Right hindlimb (tissue), 1 donor: ENCODE measurements at regions not wholly inside any gene's neighbourhood (a gene's known extent, or its start where the extent isn't known, plus 50 kb on each side); places are given as distances from the start of the nearest gene placed in this dataset.

Experiments used
- DNase-seq: peaks from one replicate; pipeline ENCODE4 v3.0.0-alpha.2; 2018

GRCh38 chr10:94043431-94043990 is 49.8 kb downstream of the PLCE1 start:
- DNase-seq: no peak

- DNase-seq: peak; percentile 59
Measured at GRCh38 chr10:94046098-94046497, 52.4 kb downstream of the PLCE1 start.

GRCh38 chr10:94047293-94047692 is 53.6 kb downstream of the PLCE1 start:
- DNase-seq: no peak

DNA sequence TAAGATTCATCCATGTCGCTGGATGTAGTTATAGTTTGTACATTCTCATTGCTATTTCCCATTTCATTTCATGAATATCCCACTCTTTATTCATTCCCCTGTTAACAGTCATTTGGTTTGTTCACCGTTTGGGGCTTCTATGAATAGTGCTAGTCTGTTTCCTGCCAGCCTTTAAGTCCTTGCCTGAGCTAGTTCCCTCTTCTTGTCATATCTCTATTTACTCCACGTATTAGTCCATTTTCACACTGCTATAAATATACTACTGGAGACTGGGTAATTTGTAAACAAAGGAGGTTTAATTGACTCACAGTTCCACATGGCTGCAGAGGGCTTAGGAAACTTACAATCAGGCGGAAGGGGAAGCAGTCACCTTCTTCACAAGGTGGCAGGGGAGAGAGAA is 56.2 kb downstream of the PLCE1 start:
- no peak for DNase-seq

DNA sequence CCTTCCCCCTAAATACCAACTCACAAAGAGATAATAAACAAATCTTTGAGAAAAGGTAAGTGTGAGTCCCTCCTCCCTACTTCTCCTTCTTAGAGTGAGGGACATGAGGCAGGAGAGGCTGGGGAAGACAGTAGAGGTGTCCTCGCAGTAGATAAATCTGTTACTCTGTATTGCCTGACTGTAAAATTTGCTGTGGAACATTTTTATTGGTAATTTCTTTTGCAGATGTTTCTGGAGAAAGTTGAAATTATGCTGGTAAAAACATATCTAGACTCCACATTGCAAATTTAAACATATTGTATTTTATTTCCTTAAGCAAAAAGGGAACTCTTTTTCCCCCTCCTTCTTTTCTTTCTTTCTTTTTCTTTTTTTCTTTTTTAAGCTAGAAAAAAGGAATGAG is 58.5 kb downstream of the PLCE1 start:
- DNase-seq: no peak

GRCh38 chr10:94052866-94053791 is 59.4 kb downstream of the PLCE1 start:
- DNase-seq: peak; percentile 84

DNA sequence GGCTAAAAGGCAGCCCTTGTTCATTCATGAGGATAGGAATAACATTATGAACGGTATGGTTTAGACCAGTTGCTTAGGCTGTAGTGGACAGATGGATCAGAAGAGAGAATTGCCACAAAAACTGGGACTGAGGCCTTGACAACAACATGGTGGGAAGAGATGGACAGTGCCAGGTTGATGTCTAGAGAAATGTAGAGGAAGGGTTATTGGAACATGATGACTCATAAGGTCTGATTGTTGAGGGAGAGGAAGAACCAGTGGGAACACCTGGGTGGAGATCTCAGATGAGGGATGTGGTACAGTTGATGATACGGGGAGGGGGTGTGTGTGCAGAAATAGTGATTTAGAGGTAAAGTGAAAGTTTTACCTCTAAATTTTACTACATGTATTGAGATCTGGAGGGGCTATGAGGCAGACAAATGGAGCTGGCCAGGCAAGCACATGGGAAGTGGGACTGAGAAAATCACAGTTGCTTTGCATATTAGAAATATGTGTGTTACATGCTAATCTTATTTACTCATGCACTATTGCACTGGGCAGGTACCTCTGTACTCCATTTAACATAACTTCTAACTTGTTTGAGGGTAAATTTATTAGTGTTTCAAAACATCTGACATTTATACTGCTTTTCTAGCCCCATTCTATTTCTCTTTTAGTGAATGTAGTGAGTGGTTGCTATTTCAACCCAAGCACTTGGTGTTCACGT is 65.6 kb downstream of the PLCE1 start:
- DNase-seq: no peak

- DNase-seq: no peak
Measured at GRCh38 chr10:94061026-94061425, 67.3 kb downstream of the PLCE1 start.

- no peak for DNase-seq
Measured at GRCh38 chr10:94062611-94063010, 68.9 kb downstream of the PLCE1 start.

GRCh38 chr10:94065362-94065761 is 71.6 kb downstream of the PLCE1 start:
- DNase-seq: no peak

GRCh38 chr10:94065787-94066186 is 72.1 kb downstream of the PLCE1 start:
- no peak for DNase-seq

DNA sequence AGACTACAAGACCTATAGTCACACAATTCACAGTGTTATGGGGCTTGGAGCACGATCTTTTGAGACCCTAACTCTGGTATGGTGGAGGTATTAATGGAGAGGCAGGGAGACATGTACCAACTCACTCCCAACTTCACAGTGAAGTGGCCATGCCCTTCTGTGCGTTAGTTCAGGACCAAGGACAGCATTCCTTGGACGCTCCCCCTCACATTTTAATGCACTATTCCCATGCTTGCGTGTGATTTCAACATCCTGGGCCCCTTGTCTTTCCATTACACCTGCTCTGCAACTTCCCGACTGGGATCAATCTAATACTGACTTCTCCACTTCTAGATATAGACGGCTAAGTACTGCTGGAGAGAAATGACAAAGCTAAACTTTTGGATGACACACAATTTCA is 72.7 kb downstream of the PLCE1 start:
- DNase-seq: peak; percentile 52

- DNase-seq: no peak
Measured at GRCh38 chr10:94069884-94070283, 76.2 kb downstream of the PLCE1 start.

GRCh38 chr10:94074462-94074861 is 80.7 kb downstream of the PLCE1 start:
- DNase-seq: no peak

- DNase-seq: no peak
Measured at GRCh38 chr10:94075506-94075905, 81.8 kb downstream of the PLCE1 start.

GRCh38 chr10:94076325-94076841 is 82.7 kb downstream of the PLCE1 start:
- DNase-seq: peak; percentile 68

GRCh38 chr10:94077042-94077441 is 83.3 kb downstream of the PLCE1 start:
- DNase-seq: no peak

DNA sequence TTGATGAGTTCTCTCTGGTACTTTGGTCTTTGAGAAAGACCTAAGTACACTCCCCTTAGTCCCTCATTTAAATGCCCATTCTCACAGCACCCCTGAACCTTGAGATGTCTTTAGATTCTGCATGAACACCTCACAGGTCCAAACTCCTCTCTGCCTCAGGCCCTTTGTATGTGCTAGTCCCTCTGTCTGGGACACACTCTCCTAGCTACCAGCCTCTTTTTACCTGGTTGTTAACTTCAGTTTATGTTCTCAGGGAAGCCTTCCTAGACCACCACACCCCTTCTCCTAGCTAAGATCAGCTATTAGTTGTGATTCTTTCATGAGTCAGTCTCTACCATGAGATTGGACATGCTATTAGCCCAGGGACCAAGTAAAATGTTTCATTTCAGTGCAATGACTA is 86.4 kb downstream of the PLCE1 start:
- DNase-seq: no peak

GRCh38 chr10:94083662-94084265 is 90.0 kb downstream of the PLCE1 start:
- DNase-seq: no peak

DNA sequence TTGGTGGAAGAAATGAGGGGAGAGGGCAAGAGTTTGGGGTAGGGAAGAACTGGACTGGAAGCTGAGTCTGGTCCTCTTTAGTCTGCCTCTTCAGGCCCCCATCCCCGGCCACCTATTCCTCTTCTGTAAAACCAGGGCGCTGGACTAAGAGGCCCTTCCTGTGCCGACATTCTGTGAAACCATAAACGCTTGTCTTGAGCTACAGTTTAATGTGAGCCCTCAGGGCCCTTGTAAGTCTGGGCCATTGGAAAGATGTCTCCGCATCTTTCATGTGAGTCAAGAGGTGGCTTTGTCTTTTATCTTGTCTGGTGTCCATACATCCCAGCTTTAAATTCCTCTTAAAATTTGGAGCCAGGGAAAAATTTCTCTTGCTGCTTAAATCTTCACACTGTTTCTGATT is 90.6 kb downstream of the PLCE1 start:
- DNase-seq: no peak

GRCh38 chr10:94085288-94085687 is 91.6 kb downstream of the PLCE1 start:
- no peak for DNase-seq

DNA sequence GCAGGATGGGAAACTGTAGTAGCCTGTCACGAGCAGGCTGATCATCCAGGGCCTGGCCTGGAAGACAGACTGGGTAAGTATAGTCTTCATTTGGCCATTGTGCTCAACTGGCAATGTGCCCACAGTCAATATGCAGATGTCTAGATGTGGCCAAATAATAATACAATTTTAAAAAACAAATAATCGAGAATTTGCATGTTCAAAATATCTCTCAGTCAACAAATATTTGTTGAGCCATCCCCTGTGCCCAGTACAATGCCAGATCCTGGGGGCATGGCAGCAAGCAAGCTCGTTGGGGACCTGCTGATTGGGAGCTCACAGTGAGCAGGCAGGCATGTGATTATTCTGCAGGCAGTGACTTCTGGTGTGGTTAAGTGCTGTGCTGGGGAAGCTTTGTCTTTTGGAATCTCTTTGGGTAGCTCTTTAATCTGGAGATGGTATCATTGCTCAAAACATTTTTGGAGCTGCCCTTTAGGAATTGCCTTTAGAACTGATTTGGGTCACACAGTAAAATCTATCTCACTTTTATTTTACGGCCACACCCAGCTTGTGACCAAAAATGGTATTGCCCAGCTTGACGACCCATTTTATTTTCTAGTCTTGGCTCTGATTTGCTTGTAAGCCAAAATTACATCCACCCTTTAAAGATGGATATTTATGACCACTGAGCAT is 92.2 kb downstream of the PLCE1 start:
- no peak for DNase-seq
